Mammary epithelial cell (primary cell): ENCODE measurements at regions not wholly inside any gene's neighbourhood (a gene's known extent, or its start where the extent isn't known, plus 50 kb on each side); places are given as distances from the start of the nearest gene placed in this dataset.

Experiments
- CTCF ChIP-seq, 2 donors: IDR thresholded peaks in 1 of 2; conservative IDR thresholded peaks in 1 of 2; 2 replicates each; pipeline ENCODE4 v1.5.1; 2011 to 2012; ENCODE audit warnings: inconsistent platforms in 2 of 2, low read length in 2 of 2, mild to moderate bottlenecking in 2 of 2, control low read depth in 1 of 2, low read depth in 1 of 2; ENCODE audit not compliant: insufficient read depth in 1 of 2; ENCODE audit errors: extremely low read depth in 1 of 2
- EZH2 ChIP-seq: IDR thresholded peaks from 2 replicates; pipeline ENCODE4 v1.6.1; 2012; ENCODE audit warnings: low read length, inconsistent platforms, borderline replicate concordance

GRCh38 chr7:115102738-115103137, 180.8 kb downstream of the MDFIC start:
- TF ChIP-seq CTCF (conservative IDR thresholded peaks at IDR 0.05 in 1 of 2, IDR thresholded peaks at IDR 0.05 in 1 of 2; ENCODE audit: extremely low read depth in 1 of 2, insufficient read depth in 1 of 2, low read depth in 1 of 2, low read length in 2 of 2) = no peak
- no peak for TF ChIP-seq EZH2
